Myocyte (in vitro differentiated cells): ENCODE measurements at regions not wholly inside any gene's neighbourhood (a gene's known extent, or its start where the extent isn't known, plus 50 kb on each side); places are given as distances from the start of the nearest gene placed in this dataset.

Experiments
- DNase-seq: peaks from one replicate; pipeline ENCODE4 v3.0.0-alpha.2; 2012; ENCODE audit warnings: low read depth

DNA sequence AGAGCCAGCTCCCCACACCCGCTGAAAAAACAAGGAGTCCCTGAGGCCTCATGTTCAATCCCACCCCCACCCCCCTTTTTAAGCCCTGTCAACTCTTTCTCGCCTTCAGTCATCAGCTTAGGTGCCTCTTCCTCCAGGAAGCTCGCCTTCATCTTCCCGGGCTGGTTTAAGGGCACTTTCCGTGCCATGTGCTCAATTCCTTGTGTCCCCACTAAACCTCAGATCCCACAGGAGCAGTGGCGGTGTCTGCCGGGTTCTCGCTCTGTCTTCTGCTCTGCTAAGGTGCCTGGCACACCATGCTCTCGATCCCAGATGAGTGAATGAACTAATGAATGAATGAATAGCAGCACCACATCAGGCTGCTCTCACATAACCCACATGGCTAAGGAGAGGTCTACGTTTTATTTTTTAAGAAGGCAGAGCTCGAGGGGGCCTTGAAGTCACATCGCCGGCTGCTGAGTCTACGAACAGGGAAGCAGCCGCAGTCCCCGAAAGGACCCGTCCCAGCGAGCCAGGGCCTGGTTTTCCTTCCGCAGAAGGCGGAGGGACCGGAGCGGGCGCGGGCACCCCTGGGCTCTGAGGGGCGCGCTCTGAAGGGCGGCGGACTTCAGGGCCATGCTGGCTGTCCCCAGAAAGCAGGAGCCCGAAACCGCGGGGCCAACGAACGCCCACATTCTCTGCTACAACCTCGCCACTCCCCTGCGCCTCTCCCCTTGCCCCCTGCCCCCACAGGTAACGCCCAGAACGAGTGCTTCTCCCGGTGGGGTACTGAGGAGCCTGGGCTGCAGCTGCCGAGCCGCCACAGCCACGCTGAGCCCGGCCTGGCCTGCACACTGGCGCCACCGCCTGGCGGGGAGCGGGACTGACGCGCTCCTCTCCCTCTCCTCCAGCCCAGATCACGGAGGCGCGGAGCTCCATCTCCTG lies 73.4 kb upstream of the KCNMA1 start:
- DNase-seq, result peak; percentile 65

GRCh38 chr10:77710081-77710551 lies 72.5 kb upstream of the KCNMA1 start:
- DNase-seq, result no peak

GRCh38 chr10:77707570-77707969 lies 70.0 kb upstream of the KCNMA1 start:
- DNase-seq, result no peak

- DNase-seq, result peak; percentile 80
Measured at GRCh38 chr10:77702166-77702565, 64.6 kb upstream of the KCNMA1 start.

DNA sequence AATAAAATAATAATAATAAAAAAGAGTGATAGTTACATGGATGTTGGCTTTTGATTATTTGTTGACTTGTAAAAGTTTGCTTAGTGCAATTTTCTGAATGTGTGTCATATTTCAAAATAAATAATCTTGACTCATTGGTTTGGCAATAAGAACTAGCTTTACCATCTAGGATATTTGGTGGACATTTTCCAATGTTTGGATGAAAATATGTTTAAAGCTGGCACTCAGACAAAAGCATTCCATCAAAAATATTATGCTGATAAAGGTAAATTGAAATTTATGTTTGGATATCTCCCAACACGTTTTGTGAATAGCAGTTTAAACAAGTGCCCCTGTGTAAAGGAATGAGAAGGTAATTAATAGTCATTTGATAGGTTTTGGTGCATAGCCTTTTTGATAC lies 62.5 kb upstream of the KCNMA1 start:
- DNase-seq, result no peak

GRCh38 chr10:77699080-77699645 lies 61.6 kb upstream of the KCNMA1 start:
- no peak for DNase-seq

- DNase-seq, result no peak
Measured at GRCh38 chr10:77698267-77698931, 60.8 kb upstream of the KCNMA1 start.

- DNase-seq, result no peak
Measured at GRCh38 chr10:77696584-77696983, 59.0 kb upstream of the KCNMA1 start.

GRCh38 chr10:77695186-77695585 lies 57.6 kb upstream of the KCNMA1 start:
- no peak for DNase-seq

GRCh38 chr10:77692782-77693181 lies 55.2 kb upstream of the KCNMA1 start:
- DNase-seq, result no peak

- DNase-seq, result no peak
Measured at GRCh38 chr10:77689339-77689738, 51.7 kb upstream of the KCNMA1 start.

GRCh38 chr10:77687621-77688020 lies 50.0 kb upstream of the KCNMA1 start:
- no peak for DNase-seq
